Gastrocnemius medialis (tissue), 4 donors: ENCODE measurements at regions not wholly inside any gene's neighbourhood (a gene's known extent, or its start where the extent isn't known, plus 50 kb on each side); places are given as distances from the start of the nearest gene placed in this dataset.

Experiments used
- ATAC-seq, 2 donors: fragments of 150-250 bp; one replicate each; pipeline ENCODE4 v1.9.1; 2016
- DNase-seq, 2 donors: peaks; one replicate each; pipeline ENCODE4 v3.0.0-alpha.2; 2019
- H3K27ac ChIP-seq, 4 donors: fragments of 200-600 bp; sonication (generic); 1 replicate in 1 of 4; 2 replicates in 3 of 4; pipeline ENCODE4 v1.5.1; 2016 to 2018; ENCODE audit warnings: mild to moderate bottlenecking in 2 of 4, moderate library complexity in 1 of 4
- H3K27me3 ChIP-seq, 3 donors: fragments of 200-600 bp; sonication (generic) in 2 of 3; 1 replicate in 1 of 3; 2 replicates in 2 of 3; pipeline versions ENCODE4 v1.5.1 to v1.6.0; 2016 to 2019; ENCODE audit warnings: mild to moderate bottlenecking in 1 of 3, moderate library complexity in 1 of 3
- H3K36me3 ChIP-seq, 2 donors: fragments of 200-600 bp; sonication (generic) in 1 of 2; one replicate each; pipeline ENCODE4 v1.5.1; 2017 to 2018
- H3K4me1 ChIP-seq, 2 donors: fragments of 200-600 bp; sonication (generic) in 1 of 2; one replicate each; pipeline ENCODE4 v1.5.1; 2016 to 2017; ENCODE audit warnings: mild to moderate bottlenecking in 2 of 2
- H3K4me3 ChIP-seq, 4 donors: fragments of 200-600 bp; sonication (generic) in 3 of 4; 1 replicate in 1 of 4; 2 replicates in 3 of 4; pipeline ENCODE4 v1.5.1; 2016 to 2019; ENCODE audit warnings: mild to moderate bottlenecking in 2 of 4
- H3K9me3 ChIP-seq, 3 donors: fragments of 200-600 bp; sonication (generic) in 2 of 3; 1 replicate in 1 of 3; 2 replicates in 2 of 3; pipeline ENCODE4 v1.5.1; 2016 to 2019
- CTCF ChIP-seq, 5 experiments: fragments of 450-650 bp in 3 of 5; fragments of 200-600 bp in 2 of 5; sonication (generic) in 2 of 5; IDR thresholded peaks in 4 of 5; conservative IDR thresholded peaks in 1 of 5; 1 replicate in 4 of 5; 2 replicates in 1 of 5; pipeline ENCODE4 v1.5.1; 2016 to 2019; ENCODE audit warnings: antibody characterized with exemption in 5 of 5, mild to moderate bottlenecking in 3 of 5, moderate library complexity in 3 of 5
- POLR2A ChIP-seq, 2 donors: fragments of 450-650 bp; IDR thresholded peaks; one replicate each; pipeline ENCODE4 v1.6.1; 2017; ENCODE audit warnings: antibody characterized with exemption in 2 of 2, mild to moderate bottlenecking in 2 of 2, moderate library complexity in 2 of 2
- in situ Hi-C, 4 donors: fragments of 200-750 bp; cut with MboI; loops; one replicate each; pipeline versions ENCODE4 v1.15.0 to v1.8.0; 2017; ENCODE audit warnings: low sequenced_read_pairs in 4 of 4
- intact Hi-C: fragments of 100-400 bp; cut with DNase I; formaldehyde crosslinking; loops from one replicate; pipeline ENCODE4 v1.15.1; 2023; ENCODE audit warnings: low total_unique reads

GRCh38 chr13:74039667-74040066 lies 94.5 kb downstream of the KLF12 start:
- Histone ChIP-seq H3K4me3 (no peak overlapping the region), H3K27me3 (no peaks in the 10 kb centered on the region), H3K4me1 (peaks cover 5 to 8% of the 10 kb centered on the region in 2 donors), H3K27ac (no peak overlapping the region), H3K9me3 (no peaks in the 10 kb centered on the region), H3K36me3 (no peaks in the 10 kb centered on the region)
- no peak for TF ChIP-seq CTCF (IDR thresholded peaks at IDR 0.05 in 4 of 5, conservative IDR thresholded peaks at IDR 0.05 in 1 of 5)
- TF ChIP-seq POLR2A (IDR thresholded peaks at IDR 0.05) = no peak
- intact Hi-C loops (no loop called here), in situ Hi-C loops (no loop called here)
- ATAC-seq (no peak), DNase-seq (no peak)

- no peak overlapping the region for H3K4me3 ChIP-seq
- in situ Hi-C loops (no loop called here), intact Hi-C loops (no loop called here)
- no peak for DNase-seq
- ATAC-seq = no peak
- H3K9me3 ChIP-seq = no peaks in the 10 kb centered on the region
- no peaks in the 10 kb centered on the region for H3K36me3 ChIP-seq
- H3K4me1 ChIP-seq = peaks cover 5 to 10% of the 10 kb centered on the region in 2 donors
- H3K27ac ChIP-seq = no peak overlapping the region
- TF ChIP-seq CTCF (IDR thresholded peaks at IDR 0.05 in 4 of 5, conservative IDR thresholded peaks at IDR 0.05 in 1 of 5) = no peak
- TF ChIP-seq POLR2A (IDR thresholded peaks at IDR 0.05) = no peak
- no peaks in the 10 kb centered on the region for H3K27me3 ChIP-seq
Measured at GRCh38 chr13:74039154-74039553, 95.0 kb downstream of the KLF12 start.

GRCh38 chr13:74037762-74038161 lies 96.4 kb downstream of the KLF12 start:
- in situ Hi-C loops (no loop called here), intact Hi-C loops (no loop called here)
- no peak overlapping the region for H3K4me3 ChIP-seq
- H3K9me3 ChIP-seq = no peaks in the 10 kb centered on the region
- no peak for ATAC-seq
- no peak overlapping the region for H3K27ac ChIP-seq
- H3K4me1 ChIP-seq = peaks cover 5 to 10% of the 10 kb centered on the region in 2 donors
- H3K36me3 ChIP-seq = no peaks in the 10 kb centered on the region
- no peak for TF ChIP-seq POLR2A (IDR thresholded peaks at IDR 0.05)
- no peak for TF ChIP-seq CTCF (IDR thresholded peaks at IDR 0.05 in 4 of 5, conservative IDR thresholded peaks at IDR 0.05 in 1 of 5)
- H3K27me3 ChIP-seq = no peaks in the 10 kb centered on the region
- no peak for DNase-seq

- no peak for TF ChIP-seq CTCF (IDR thresholded peaks at IDR 0.05 in 4 of 5, conservative IDR thresholded peaks at IDR 0.05 in 1 of 5)
- TF ChIP-seq POLR2A (IDR thresholded peaks at IDR 0.05) = no peak
- DNase-seq (no peak), ATAC-seq (no peak)
- Histone ChIP-seq H3K9me3 (no peaks in the 10 kb centered on the region), H3K27ac (no peak overlapping the region), H3K4me3 (no peak overlapping the region), H3K4me1 (peaks cover 5 to 8% of the 10 kb centered on the region in 2 donors), H3K36me3 (no peaks in the 10 kb centered on the region), H3K27me3 (no peaks in the 10 kb centered on the region)
- in situ Hi-C loops = no loop called here
- intact Hi-C loops = no loop called here
Measured at GRCh38 chr13:74036373-74036772, 97.8 kb downstream of the KLF12 start.

GRCh38 chr13:74035896-74036295 lies 98.3 kb downstream of the KLF12 start:
- Histone ChIP-seq H3K36me3 (no peaks in the 10 kb centered on the region), H3K9me3 (no peaks in the 10 kb centered on the region), H3K27ac (no peak overlapping the region), H3K4me3 (no peak overlapping the region), H3K4me1 (peaks cover 5 to 8% of the 10 kb centered on the region in 2 donors), H3K27me3 (no peaks in the 10 kb centered on the region)
- DNase-seq (no peak), ATAC-seq (no peak)
- in situ Hi-C loops = no loop called here
- TF ChIP-seq POLR2A (IDR thresholded peaks at IDR 0.05) = no peak
- TF ChIP-seq CTCF (IDR thresholded peaks at IDR 0.05 in 4 of 5, conservative IDR thresholded peaks at IDR 0.05 in 1 of 5) = no peak
- intact Hi-C loops = no loop called here
